Cerebellar cortex (tissue), 1 donor: ENCODE measurements at regions not wholly inside any gene's neighbourhood (a gene's known extent, or its start where the extent isn't known, plus 50 kb on each side); places are given as distances from the start of the nearest gene placed in this dataset.
"Not testable (repeated sequence)": the region's sequence is repeated elsewhere in the genome, so short reads cannot be mapped to it uniquely, and the experiment has no call there.

ENCODE experiments used
- DNase-seq: peaks from one replicate; pipeline ENCODE4 v3.0.0-alpha.2; 2015; ENCODE audit warnings: low spot score

DNA sequence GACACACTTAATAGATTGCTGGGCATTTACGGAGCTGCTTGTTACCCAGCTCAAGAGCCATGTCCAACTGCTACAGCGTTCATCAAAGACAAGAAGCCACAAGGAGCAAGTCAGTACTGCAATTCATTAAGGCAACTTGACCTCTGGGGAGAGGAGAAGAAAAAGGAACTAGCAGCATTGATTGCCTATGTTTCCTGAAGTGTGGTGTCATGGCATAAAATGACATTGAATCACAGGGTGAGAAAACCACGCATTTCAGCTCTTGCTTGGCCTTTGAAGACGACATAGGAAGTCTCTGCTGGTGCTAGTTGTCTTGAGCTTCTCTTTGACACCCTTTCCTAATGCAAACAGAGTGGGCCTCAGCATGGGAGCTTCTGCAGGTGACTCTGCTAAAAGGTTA lies 139.1 kb downstream of the CDH26 start:
- DNase-seq, result no peak

DNA sequence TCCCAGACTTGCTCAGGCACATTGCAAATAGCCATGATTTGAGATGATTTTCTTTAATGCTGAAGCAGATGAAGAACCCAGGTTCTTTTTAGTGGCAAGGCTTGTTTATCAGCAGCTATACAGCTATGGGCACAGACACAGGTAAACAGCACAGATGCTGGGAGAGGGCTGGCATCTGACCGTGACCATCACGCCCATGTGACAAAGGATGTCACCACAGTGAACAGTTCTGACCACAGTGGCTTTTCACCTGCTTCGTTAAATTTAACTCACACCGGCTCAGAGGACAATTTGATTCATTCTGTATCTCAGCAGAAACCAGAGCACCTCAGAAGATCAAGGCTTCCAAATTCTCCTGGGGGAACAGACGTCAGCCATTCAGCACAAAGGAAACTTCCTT lies 142.6 kb downstream of the CDH26 start:
- DNase-seq, result no peak

GRCh38 chr20:60101201-60101890 lies 143.1 kb downstream of the CDH26 start:
- DNase-seq, result no peak

- no peak for DNase-seq
These were observed 143.7 kb downstream of the CDH26 start for GRCh38 chr20:60101891-60102281.

GRCh38 chr20:60102665-60103210 lies 144.5 kb downstream of the CDH26 start:
- DNase-seq, result no peak

DNA sequence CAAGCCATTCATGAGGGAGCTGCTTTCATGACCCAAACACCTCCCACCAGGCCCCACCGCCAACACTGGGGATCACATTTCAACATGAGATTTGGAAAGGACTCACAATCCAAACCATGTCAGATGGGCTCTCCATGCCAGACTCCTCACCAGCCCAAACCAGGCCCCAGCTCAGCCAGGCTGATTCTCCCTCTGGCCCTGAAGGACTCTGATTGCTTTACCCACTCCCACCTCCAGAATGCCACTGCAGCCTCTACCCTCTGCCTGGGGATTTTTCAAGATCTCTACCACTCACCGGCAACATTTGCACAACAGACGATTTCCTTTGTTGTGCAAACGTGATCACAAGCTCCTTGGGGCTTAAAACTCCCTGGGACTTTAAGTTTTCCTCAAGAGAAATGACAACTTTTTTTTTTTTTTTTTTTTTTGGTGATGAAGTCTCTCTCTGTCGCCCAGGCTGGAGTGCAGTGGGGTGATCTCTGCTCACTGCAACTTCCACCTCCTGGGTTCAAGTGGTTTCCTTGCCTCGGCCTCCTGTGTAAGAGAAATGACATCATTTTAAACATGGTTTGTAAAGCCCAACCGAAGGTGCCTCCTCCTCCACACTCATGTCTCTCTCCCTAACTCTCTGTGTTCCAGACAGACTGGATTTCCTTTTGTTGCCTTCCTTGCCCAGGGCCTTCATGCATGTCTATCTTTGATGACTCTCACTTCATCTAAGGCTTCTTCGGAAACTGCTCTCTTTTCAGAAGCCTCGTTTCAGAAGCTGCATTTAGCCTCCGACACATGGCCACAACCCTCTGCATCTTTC lies 147.0 kb downstream of the CDH26 start:
- no peak for DNase-seq

- DNase-seq, result not testable (repeated sequence)
These were observed 148.0 kb downstream of the CDH26 start for GRCh38 chr20:60106186-60106585.

- DNase-seq, result no peak
These were observed 149.6 kb downstream of the CDH26 start for GRCh38 chr20:60107621-60108390.

DNA sequence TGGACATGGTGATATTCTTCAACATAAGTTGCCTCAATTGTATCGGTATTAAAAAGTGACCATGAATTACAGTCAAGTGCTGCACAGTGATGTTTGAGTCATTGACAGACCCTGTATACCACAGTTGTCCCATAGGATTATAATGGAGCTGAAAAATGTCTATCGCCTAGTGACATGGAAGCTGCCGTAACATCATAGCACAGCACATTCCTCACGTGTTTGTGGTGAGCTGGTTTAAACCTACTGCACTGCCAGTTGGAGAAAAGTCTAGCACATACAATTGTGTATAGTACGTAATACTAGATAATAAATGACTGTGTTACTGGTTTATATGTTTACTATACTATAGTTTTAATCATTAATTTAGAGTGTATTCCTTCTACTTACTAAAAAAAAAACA lies 150.2 kb downstream of the CDH26 start:
- no peak for DNase-seq

DNA sequence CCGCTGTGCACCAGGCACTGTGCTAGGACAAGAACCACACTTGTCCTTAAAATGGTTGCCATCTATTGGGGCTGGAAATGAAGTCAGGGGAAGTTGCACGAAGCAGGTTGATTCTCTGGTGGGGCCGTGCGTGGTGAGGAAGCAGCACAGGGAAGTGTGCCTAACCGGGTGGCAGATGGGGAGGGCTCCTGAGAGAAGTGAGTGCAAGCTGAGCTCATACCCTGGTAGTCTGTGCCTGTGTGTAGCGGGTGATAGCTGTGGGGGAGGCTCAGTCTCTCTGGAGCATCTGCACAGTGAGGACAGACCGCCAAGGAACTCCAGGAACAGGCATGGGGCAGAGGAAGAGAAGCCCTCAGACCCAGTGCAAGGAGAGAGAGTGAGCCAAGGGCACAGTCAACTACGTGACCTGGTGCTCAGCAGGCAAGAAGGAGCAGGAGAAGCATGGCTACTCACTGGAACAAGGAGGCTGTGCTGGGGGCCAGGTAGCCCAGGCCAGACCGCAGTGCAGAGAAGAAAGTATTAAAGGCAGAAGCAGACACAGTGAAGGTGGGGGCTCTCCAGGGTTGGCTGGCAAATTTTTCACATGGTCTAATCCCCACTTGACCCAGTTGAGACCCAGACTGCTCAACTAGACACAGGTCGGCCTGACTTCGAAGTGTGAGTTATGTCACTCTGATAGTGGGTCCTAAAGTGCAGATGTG lies 155.0 kb downstream of the CDH26 start:
- DNase-seq, result no peak

DNA sequence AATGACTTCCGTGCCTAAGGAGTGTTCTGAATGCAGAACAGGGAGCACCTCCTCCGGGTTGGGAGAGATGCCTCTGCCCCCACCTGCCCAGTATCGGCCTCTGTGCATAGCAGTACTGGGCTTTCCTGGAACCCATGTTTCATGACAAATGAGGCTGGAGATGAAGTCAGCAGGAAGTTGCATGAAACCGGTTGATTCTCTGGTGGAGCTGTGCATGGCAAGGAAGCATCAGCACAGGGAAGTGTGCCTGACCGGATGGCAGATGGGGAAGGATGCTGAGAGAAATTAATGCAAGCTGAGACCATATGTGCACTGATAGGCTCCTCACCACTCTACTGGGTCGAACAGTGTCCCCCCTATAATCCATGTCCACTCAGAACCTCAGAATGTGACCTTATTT lies 155.5 kb downstream of the CDH26 start:
- no peak for DNase-seq

DNA sequence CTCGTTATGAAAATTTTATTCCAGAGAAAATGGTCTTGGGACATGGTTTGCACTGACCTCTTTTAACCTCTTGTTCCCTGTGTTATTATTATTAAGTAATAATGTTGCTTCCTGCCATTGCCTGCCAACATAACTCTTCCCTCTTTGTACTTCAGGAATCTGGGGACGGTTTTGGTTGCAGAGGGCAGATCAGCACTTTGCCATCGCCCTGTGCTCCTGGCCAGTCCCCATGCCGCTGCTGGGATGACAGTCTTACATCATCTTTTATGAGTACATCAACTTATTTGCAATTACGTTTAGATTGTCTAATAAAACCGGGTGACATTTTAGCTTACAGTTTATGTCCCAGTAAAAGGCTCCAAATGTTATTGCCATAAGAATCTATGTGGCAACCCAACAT lies 157.2 kb downstream of the CDH26 start:
- DNase-seq, result no peak

GRCh38 chr20:60116128-60116909 lies 158.1 kb downstream of the CDH26 start:
- no peak for DNase-seq

GRCh38 chr20:60117065-60117464 lies 158.8 kb downstream of the CDH26 start:
- DNase-seq, result no peak

DNA sequence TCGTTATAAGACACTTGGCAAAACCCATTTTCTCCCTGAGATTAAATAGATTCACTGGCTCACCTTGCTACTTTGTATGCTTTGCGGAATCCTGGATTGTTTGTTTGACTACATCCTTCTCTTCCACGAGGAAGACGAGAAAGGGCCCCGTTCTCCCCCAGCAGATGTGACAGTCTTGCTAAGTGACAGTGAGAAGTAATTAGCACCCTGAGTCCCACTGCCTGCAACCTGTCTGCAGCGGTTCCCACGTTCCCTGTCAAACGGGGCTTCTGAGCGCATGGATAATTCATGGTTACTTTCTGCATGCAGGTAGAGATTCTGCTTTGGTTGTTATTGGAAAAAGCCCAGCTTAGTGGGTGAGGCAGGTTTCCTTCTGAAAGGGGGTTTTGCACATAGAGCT lies 163.7 kb downstream of the CDH26 start:
- DNase-seq, result no peak

GRCh38 chr20:60122671-60123070 lies 164.4 kb downstream of the CDH26 start:
- no peak for DNase-seq

GRCh38 chr20:60123096-60123495 lies 164.9 kb downstream of the CDH26 start:
- DNase-seq, result no peak

GRCh38 chr20:60123652-60124051 lies 165.4 kb downstream of the CDH26 start:
- no peak for DNase-seq

DNA sequence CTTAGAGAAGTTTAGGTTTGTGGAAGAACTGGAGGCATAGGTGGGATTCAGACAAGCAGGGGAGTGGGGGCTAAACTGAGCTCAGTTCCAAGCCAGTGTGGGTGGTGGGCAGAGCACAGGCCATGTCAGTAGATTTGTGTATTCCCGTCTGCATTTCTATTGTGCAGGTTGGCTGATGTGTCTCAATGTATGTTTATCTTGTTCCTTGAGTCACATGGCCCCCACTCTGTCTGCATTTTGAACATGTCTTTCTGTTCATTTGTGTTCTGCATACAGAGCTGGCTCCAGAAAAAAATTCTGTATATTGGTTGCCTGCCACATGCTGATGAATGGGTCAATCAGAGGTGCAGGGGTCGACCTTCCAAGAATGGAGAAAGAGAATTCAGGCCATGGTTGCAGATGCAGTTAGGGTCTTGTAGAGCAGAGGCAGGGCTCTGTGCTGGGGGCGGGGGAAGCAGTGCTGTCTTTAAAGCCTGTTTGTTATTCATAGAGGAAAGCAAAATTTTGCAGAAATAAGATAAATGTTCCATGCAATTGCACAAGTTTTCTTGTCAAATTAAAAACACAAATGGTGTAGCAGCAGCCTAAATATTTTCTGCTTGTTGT lies 166.7 kb downstream of the CDH26 start:
- DNase-seq, result no peak

GRCh38 chr20:60125513-60125912 lies 167.3 kb downstream of the CDH26 start:
- no peak for DNase-seq

DNA sequence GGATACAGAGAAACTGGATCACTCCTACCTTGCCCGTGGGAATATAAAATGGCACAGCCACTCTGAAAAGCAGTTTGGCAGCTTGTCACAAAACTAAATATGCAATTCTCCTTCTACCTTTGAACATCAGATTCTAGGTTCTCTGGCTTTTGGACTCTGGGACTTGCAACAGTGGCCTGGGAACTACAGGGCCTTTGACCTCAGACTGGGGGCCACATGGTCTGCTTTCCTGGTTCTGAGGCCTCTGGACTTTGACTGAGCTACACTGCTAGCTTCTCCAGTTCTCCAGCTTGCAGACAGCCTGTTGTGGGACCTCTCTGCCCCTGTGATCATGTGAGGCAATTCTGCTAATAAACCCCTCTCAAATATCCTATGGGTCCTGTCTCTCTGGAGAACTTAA lies 168.8 kb downstream of the CDH26 start:
- DNase-seq, result no peak
